ENCODE measurements at regions not wholly inside any gene's neighbourhood (a gene's known extent, or its start where the extent isn't known, plus 50 kb on each side); places are given as distances from the start of the nearest gene placed in this dataset.

DNA sequence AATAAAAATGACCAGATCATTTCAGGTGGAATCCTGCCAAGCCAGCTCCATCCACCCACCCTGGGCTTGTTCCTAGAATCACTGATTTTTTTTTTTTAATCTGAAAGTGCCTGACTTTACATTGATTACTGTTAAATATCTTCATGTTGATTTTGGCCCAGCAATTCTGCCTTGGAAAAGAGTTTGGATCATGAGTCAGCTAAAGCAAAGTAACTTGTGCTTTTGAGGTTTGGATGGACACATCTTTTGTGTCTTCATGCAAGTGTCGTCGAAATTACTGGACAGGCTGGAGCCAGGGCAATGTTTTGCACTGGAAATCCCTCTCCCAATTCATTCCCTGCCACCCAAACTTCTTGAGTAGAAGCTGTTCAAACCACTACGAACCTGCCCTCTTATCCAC, 164.0 kb upstream of the SYT13 start:
- no peak overlapping the region for H3K4me3 ChIP-seq
- no peaks in the 10 kb centered on the region for H3K4me1 ChIP-seq
- intact Hi-C loops (cut with DNase I) = no loop called here
- no peaks in the 10 kb centered on the region for H3K36me3 ChIP-seq
- TF ChIP-seq, protein P1, sequence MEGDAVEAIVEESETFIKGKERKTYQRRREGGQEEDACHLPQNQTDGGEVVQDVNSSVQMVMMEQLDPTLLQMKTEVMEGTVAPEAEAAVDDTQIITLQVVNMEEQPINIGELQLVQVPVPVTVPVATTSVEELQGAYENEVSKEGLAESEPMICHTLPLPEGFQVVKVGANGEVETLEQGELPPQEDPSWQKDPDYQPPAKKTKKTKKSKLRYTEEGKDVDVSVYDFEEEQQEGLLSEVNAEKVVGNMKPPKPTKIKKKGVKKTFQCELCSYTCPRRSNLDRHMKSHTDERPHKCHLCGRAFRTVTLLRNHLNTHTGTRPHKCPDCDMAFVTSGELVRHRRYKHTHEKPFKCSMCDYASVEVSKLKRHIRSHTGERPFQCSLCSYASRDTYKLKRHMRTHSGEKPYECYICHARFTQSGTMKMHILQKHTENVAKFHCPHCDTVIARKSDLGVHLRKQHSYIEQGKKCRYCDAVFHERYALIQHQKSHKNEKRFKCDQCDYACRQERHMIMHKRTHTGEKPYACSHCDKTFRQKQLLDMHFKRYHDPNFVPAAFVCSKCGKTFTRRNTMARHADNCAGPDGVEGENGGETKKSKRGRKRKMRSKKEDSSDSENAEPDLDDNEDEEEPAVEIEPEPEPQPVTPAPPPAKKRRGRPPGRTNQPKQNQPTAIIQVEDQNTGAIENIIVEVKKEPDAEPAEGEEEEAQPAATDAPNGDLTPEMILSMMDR (IDR thresholded peaks at IDR 0.05) = no peak
- ATAC-seq (no peak), DNase-seq (no peak)
- H3K27me3 ChIP-seq = peaks cover 0 to 9% of the 10 kb centered on the region in 2 donors
- no peaks in the 10 kb centered on the region for H3K9me3 ChIP-seq
- no peak overlapping the region for H3K27ac ChIP-seq

DNA sequence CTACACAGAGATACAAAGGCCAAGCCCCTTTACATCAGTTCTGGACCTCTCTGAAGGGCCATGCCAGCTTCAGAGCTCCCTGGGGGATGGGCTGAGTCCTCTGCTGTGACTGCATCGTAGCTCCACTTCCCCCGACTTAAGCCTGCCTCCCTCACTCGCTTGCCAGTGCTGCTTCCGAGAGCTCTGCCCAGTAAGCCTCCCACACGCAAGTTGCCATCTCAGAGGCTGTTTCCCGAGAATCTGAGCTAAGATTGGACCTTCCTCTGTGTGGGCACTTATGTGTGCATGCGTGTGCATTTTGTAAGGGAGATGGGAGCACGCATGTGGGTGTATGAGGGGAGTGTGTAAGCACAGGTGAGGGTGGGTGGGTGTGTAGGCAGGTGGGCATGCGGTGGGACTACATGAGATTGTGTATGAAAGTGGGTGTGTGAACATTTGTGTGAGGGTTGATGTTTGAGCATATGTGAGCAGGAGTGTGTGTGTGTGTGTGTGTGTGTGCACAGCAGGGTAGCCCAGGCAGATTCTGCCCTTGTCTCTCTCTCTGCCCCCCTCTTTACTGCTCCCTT, 163.0 kb upstream of the SYT13 start:
- TF ChIP-seq, protein P1 (IDR thresholded peaks at IDR 0.05) = no peak
- no peak for ATAC-seq
- no peaks in the 10 kb centered on the region for H3K4me1 ChIP-seq
- no peak overlapping the region for H3K27ac ChIP-seq
- no peaks in the 10 kb centered on the region for H3K36me3 ChIP-seq
- no peaks in the 10 kb centered on the region for H3K9me3 ChIP-seq
- intact Hi-C loops (cut with DNase I) = no loop called here
- peaks cover 0 to 18% of the 10 kb centered on the region in 2 donors for H3K27me3 ChIP-seq
- no peak overlapping the region for H3K4me3 ChIP-seq
- DNase-seq = no peak

DNA sequence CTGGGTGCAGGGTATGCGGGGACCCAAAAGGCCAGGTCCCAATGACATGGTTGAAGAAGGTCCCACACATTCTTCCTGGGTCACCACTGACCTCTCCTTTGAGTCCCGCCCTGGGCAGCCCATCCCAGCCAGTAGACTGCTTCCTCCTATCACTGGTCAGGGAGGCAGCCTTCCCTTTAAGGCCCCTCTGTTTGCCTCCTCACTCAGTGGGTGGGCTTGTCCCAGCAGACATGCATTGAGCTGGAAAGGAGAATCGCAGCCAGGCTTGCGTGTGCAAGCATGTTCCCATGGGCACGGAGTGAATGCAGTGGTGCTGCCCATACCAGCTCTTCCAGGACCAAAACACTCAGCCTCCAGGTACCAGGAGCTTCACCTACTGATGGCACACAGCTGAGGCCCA, 162.4 kb upstream of the SYT13 start:
- intact Hi-C loops (cut with DNase I) = no loop called here
- ATAC-seq = no peak

DNA sequence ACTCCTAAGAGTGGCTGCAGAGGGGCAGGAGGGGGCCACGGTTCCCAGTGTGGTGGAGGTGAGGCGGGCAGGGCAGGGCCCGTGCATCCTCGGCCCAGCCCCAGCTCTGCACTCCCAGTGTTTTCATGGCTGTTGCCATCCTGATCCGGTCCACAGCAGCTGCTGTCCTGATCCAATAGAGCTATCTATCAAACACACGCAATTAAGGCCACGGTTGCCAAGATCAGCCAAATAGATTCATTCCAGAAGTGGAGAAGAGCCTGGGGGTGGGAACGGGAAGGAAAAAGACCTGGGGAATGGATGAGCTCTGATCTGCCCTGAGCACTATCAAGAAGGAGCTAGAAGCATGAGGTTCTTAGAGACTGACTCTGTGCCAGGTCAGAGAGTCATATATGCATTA, 160.9 kb upstream of the SYT13 start:
- H3K36me3 ChIP-seq = no peaks in the 10 kb centered on the region
- no peaks in the 10 kb centered on the region for H3K9me3 ChIP-seq
- DNase-seq (peak in 1 of 4 donors; percentile 35), ATAC-seq (no peak)
- intact Hi-C loops (cut with DNase I) = no loop called here
- peaks cover 0 to 21% of the 10 kb centered on the region in 2 donors for H3K27me3 ChIP-seq
- no peaks in the 10 kb centered on the region for H3K4me1 ChIP-seq
- H3K4me3 ChIP-seq = no peak overlapping the region
- TF ChIP-seq, protein P1 (IDR thresholded peaks at IDR 0.05) = no peak
- H3K27ac ChIP-seq = no peak overlapping the region

More for the DNA sequence above, 162.4 kb upstream of the SYT13 start:
- TF ChIP-seq, protein P1 (IDR thresholded peaks at IDR 0.05) = no peak
- Histone ChIP-seq H3K4me1 (no peaks in the 10 kb centered on the region), H3K9me3 (no peaks in the 10 kb centered on the region), H3K4me3 (no peak overlapping the region), H3K27ac (no peak overlapping the region), H3K27me3 (peaks cover 0 to 21% of the 10 kb centered on the region in 2 donors), H3K36me3 (no peaks in the 10 kb centered on the region)
- DNase-seq = no peak

DNA sequence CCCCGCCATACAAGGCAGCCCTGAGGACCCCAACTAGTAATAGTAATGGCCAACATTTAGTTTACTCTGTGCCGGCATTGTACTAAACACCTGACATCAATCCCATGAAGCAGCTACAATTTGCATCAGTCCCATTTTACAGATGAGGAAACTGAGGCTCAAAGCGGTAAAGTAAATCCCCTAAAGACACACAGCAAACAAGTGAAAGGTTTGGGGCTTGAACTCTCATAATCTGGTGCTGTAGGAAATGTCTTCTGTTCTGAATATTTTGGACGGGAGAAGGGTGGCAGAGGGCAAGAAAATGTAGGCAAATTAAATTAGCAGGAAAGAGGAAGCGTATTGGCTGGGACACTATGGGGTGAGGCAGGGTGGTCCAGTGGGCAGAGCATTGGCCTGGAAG, 160.3 kb upstream of the SYT13 start:
- intact Hi-C loops (cut with DNase I) = no loop called here
- no peaks in the 10 kb centered on the region for H3K9me3 ChIP-seq
- H3K4me1 ChIP-seq = no peaks in the 10 kb centered on the region

More for the DNA sequence above, 160.3 kb upstream of the SYT13 start:
- ATAC-seq (no peak), DNase-seq (no peak)
- H3K27me3 ChIP-seq = peaks cover 0 to 21% of the 10 kb centered on the region in 2 donors
- no peak overlapping the region for H3K27ac ChIP-seq
- H3K36me3 ChIP-seq = no peaks in the 10 kb centered on the region
- TF ChIP-seq, protein P1 (IDR thresholded peaks at IDR 0.05) = no peak
- H3K4me3 ChIP-seq = no peak overlapping the region

Data from left lung (tissue), 4 donors.